A549 (cell line): ENCODE measurements at regions not wholly inside any gene's neighbourhood (a gene's known extent, or its start where the extent isn't known, plus 50 kb on each side); places are given as distances from the start of the nearest gene placed in this dataset.
A peak's percentile ranks its signal among the peaks of the same experiment; 100 is the strongest.

Source experiments
- ATAC-seq, 2 experiments: fragments of 200-7000 bp in 1 of 2; fragments of >200 bp in 1 of 2; cut with Nextera tagmentation in 1 of 2; cut with Tn5 transposase in 1 of 2; 3 replicates each; pipeline versions ENCODE4 v1.8.0 to v1.9.1; 2018 to 2020; ENCODE audit warnings: mild to moderate bottlenecking in 1 of 2, moderate library complexity in 1 of 2
- CTCF ChIA-PET: fragments of 300-600 bp; sonication (Branson Sonifier 250); formaldehyde crosslinking; extraction: SDS; loops from one replicate; lab custom pipeline; 2021; ENCODE audit warnings: antibody characterized with exemption, inconsistent platforms; lab: Yijun Ruan, JAX
- POLR2A ChIA-PET: fragments of 350-600 bp; formaldehyde crosslinking; extraction: SDS; loops from one replicate; lab custom pipeline; 2021; ENCODE audit warnings: antibody characterized with exemption, inconsistent platforms; lab: Yijun Ruan, JAX
- DNase-seq, 2 experiments: peaks; one replicate each; pipeline versions ENCODE4 v3.0.0 to v3.0.0-alpha.2; 2011 to 2016; ENCODE audit warnings: low read depth in 1 of 2, low spot score in 1 of 2
- FAIRE-seq: peaks from 2 replicates; lab custom pipeline; 2011; peaks lifted over from hg19 to GRCh38; lab: Jason Lieb, UNC
- H3K27ac ChIP-seq, 2 experiments: fragments of >200 bp; sonication (Bioruptor Twin); formaldehyde crosslinking; 3 replicates each; pipeline ENCODE4 v1.5.1; 2016 to 2017
- H3K4me1 ChIP-seq: fragments of >200 bp; sonication (Bioruptor Twin); formaldehyde crosslinking; 3 replicates; pipeline ENCODE4 v1.6.1; 2016
- H3K4me2 ChIP-seq: fragments of >200 bp; sonication (Bioruptor Twin); formaldehyde crosslinking; 3 replicates; pipeline ENCODE4 v1.6.1; 2016
- H3K4me3 ChIP-seq: fragments of >200 bp; sonication (Bioruptor Twin); formaldehyde crosslinking; 3 replicates; pipeline ENCODE4 v1.5.1; 2016
- H3K9me3 ChIP-seq: fragments of >200 bp; sonication (Bioruptor Twin); formaldehyde crosslinking; 3 replicates; pipeline ENCODE4 v1.6.1; 2016
- ATOH8 ChIP-seq: fragments of 250-450 bp; sonication (Bioruptor Pico); IDR thresholded peaks from 2 replicates; pipeline ENCODE4 v1.5.0; 2020; ENCODE audit warnings: low read depth, mild to moderate bottlenecking, moderate library complexity
- BHLHE40 ChIP-seq: IDR thresholded peaks from 2 replicates; pipeline ENCODE4 v1.6.1; 2012; ENCODE audit warnings: low read depth, low read length, inconsistent platforms
- CBX2 ChIP-seq: fragments of 200-600 bp; sonication (generic); IDR thresholded peaks from 2 replicates; pipeline ENCODE4 v1.6.1; 2016; ENCODE audit warnings: low read depth, mild to moderate bottlenecking, borderline replicate concordance
- CBX8 ChIP-seq: fragments of 200-600 bp; sonication (generic); IDR thresholded peaks from 2 replicates; pipeline ENCODE4 v1.6.1; 2016
- CHD4 ChIP-seq: fragments of 200-600 bp; sonication (generic); IDR thresholded peaks from 2 replicates; pipeline ENCODE4 v1.6.1; 2016; ENCODE audit warnings: antibody characterized with exemption, mild to moderate bottlenecking, borderline replicate concordance
- EHMT2 ChIP-seq: fragments of 200-600 bp; sonication (generic); IDR thresholded peaks from 2 replicates; pipeline ENCODE4 v1.6.1; 2016; ENCODE audit warnings: antibody characterized with exemption, low read depth, mild to moderate bottlenecking, moderate library complexity
- ESRRA ChIP-seq: fragments of 150-350 bp; IDR thresholded peaks from 2 replicates; pipeline ENCODE4 v1.6.1; 2014; ENCODE audit warnings: mild to moderate bottlenecking, low read length, borderline replicate concordance
- FOSB ChIP-seq: fragments of 250-450 bp; sonication (Bioruptor Pico); IDR thresholded peaks from 2 replicates; pipeline ENCODE4 v1.5.0; 2020; ENCODE audit warnings: mild to moderate bottlenecking, moderate library complexity
- FOSL2 ChIP-seq, 2 experiments: fragments of 450-650 bp in 1 of 2; fragments of >200 bp in 1 of 2; sonication (Bioruptor Twin) in 1 of 2; formaldehyde crosslinking; IDR thresholded peaks; 2 replicates each; pipeline versions ENCODE4 v1.5.0 to v1.6.1; 2016 to 2020; ENCODE audit warnings: mild to moderate bottlenecking in 1 of 2, moderate library complexity in 1 of 2
- GATA3 ChIP-seq: IDR thresholded peaks from 2 replicates; pipeline ENCODE4 v1.6.1; 2012; ENCODE audit warnings: borderline replicate concordance
- HOXA7 ChIP-seq: fragments of 250-450 bp; sonication (Bioruptor Pico); IDR thresholded peaks from 2 replicates; pipeline ENCODE4 v1.5.0; 2020; ENCODE audit warnings: mild to moderate bottlenecking, moderate library complexity
- JUN ChIP-seq, 2 experiments: fragments of >200 bp; sonication (Bioruptor Twin); formaldehyde crosslinking; IDR thresholded peaks; 2 replicates in 1 of 2; 3 replicates in 1 of 2; pipeline ENCODE4 v1.6.1; 2016 to 2017
- KDM1A ChIP-seq: fragments of 200-600 bp; sonication (generic); IDR thresholded peaks from 2 replicates; pipeline ENCODE4 v1.6.1; 2016; ENCODE audit warnings: low read depth, mild to moderate bottlenecking
- MAFK ChIP-seq: fragments of 450-650 bp; IDR thresholded peaks from 2 replicates; pipeline ENCODE4 v1.6.1; 2014; ENCODE audit not compliant: partially characterized antibody
- MAZ ChIP-seq: fragments of 150-350 bp; IDR thresholded peaks from 2 replicates; pipeline ENCODE4 v1.6.1; 2014; ENCODE audit warnings: antibody characterized with exemption, low read depth, low read length, borderline replicate concordance
- NFE2L2 ChIP-seq: fragments of 150-350 bp; conservative IDR thresholded peaks from 2 replicates; pipeline ENCODE4 v1.6.1; 2014; ENCODE audit warnings: low read length
- NR3C1 ChIP-seq: fragments of >200 bp; sonication (Bioruptor Twin); formaldehyde crosslinking; IDR thresholded peaks from 3 replicates; pipeline ENCODE4 v1.6.1; 2017
- PHF8 ChIP-seq: fragments of 200-600 bp; sonication (generic); IDR thresholded peaks from 2 replicates; pipeline ENCODE4 v1.6.1; 2016; ENCODE audit warnings: low read depth, mild to moderate bottlenecking, antibody characterized with exemption, moderate library complexity, borderline replicate concordance
- POLR2AphosphoS2 ChIP-seq: conservative IDR thresholded peaks from 2 replicates; pipeline ENCODE4 v1.6.1; 2012; ENCODE audit warnings: low read length, improper control_type of control experiment, inconsistent platforms
- RAD21 ChIP-seq, 2 experiments: fragments of >200 bp in 1 of 2; sonication (Bioruptor Twin) in 1 of 2; formaldehyde crosslinking in 1 of 2; IDR thresholded peaks in 1 of 2; conservative IDR thresholded peaks in 1 of 2; 2 replicates in 1 of 2; 3 replicates in 1 of 2; pipeline ENCODE4 v1.6.1; 2012 to 2018; ENCODE audit warnings: inconsistent platforms in 1 of 2
- RARB ChIP-seq: fragments of 250-450 bp; sonication (Bioruptor Pico); IDR thresholded peaks from 2 replicates; pipeline ENCODE4 v1.8.0; 2021; ENCODE audit warnings: mild to moderate bottlenecking, moderate library complexity
- RFX5 ChIP-seq: fragments of 450-650 bp; IDR thresholded peaks from 2 replicates; pipeline ENCODE4 v1.7.1; 2014; ENCODE audit warnings: antibody characterized with exemption, mild to moderate bottlenecking, moderate library complexity
- SMC3 ChIP-seq: fragments of >200 bp; sonication (Bioruptor Twin); formaldehyde crosslinking; IDR thresholded peaks from 3 replicates; pipeline ENCODE4 v1.6.1; 2018; ENCODE audit warnings: inconsistent platforms
- TFCP2L1 ChIP-seq: fragments of 250-450 bp; sonication (Bioruptor Pico); IDR thresholded peaks from 2 replicates; pipeline ENCODE4 v1.5.0; 2021; ENCODE audit warnings: mild to moderate bottlenecking
- ZC3H11A ChIP-seq: fragments of 450-650 bp; IDR thresholded peaks from 2 replicates; pipeline ENCODE4 v1.6.1; 2014; ENCODE audit warnings: antibody characterized with exemption, mild to moderate bottlenecking
- ZNF302 ChIP-seq: fragments of 250-450 bp; sonication (Bioruptor Pico); IDR thresholded peaks from 2 replicates; pipeline ENCODE4 v1.9.0; 2021; ENCODE audit warnings: inconsistent platforms, mild to moderate bottlenecking, moderate library complexity
- WGBS: methylation state at CpG from one replicate; pipeline ENCODE4 v1.1.6; 2017; ENCODE audit errors: missing lambda C conversion rate; 5-methylcytosine and 5-hydroxymethylcytosine counted together
- TF ChIP-seq, protein P1 (sequence below): fragments of >200 bp; sonication (Bioruptor Twin); formaldehyde crosslinking; IDR thresholded peaks from 3 replicates; pipeline ENCODE4 v1.5.1; 2016
- TF ChIP-seq, protein P2 (sequence below): fragments of >200 bp; sonication (Bioruptor Twin); formaldehyde crosslinking; IDR thresholded peaks from 3 replicates; pipeline ENCODE4 v1.6.1; 2016
- TF ChIP-seq, protein P3 (sequence below): fragments of 450-650 bp; IDR thresholded peaks from 2 replicates; pipeline ENCODE4 v1.6.1; 2014; ENCODE audit warnings: antibody characterized with exemption

GRCh38 chr13:63124863-63125262, 1709.2 kb upstream of the PCDH20 start:
- Histone ChIP-seq H3K27ac (no peak overlapping the region), H3K9me3 (no peaks in the 10 kb centered on the region), H3K4me2 (no peak overlapping the region), H3K4me1 (no peaks in the 10 kb centered on the region)
- WGBS, result 0% methylated on average over 1 of the region's 1 CpG
- DNase-seq (peak in 1 of 2 experiments; percentile 20), FAIRE-seq (no peak), ATAC-seq (no peak)
- POLR2A ChIA-PET, result no interaction called here
- TF ChIP-seq RAD21 (conservative IDR thresholded peaks at IDR 0.05 in 1 of 2, IDR thresholded peaks at IDR 0.05 in 1 of 2) (peak; percentile 40 to 70), SMC3 (peak; percentile 59), RFX5 (no peak), GATA3 (no peak)
- TF ChIP-seq, protein P1, sequence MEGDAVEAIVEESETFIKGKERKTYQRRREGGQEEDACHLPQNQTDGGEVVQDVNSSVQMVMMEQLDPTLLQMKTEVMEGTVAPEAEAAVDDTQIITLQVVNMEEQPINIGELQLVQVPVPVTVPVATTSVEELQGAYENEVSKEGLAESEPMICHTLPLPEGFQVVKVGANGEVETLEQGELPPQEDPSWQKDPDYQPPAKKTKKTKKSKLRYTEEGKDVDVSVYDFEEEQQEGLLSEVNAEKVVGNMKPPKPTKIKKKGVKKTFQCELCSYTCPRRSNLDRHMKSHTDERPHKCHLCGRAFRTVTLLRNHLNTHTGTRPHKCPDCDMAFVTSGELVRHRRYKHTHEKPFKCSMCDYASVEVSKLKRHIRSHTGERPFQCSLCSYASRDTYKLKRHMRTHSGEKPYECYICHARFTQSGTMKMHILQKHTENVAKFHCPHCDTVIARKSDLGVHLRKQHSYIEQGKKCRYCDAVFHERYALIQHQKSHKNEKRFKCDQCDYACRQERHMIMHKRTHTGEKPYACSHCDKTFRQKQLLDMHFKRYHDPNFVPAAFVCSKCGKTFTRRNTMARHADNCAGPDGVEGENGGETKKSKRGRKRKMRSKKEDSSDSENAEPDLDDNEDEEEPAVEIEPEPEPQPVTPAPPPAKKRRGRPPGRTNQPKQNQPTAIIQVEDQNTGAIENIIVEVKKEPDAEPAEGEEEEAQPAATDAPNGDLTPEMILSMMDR, result peak; percentile 32; the same call in 1 of the 3 replicates
- TF ChIP-seq, all 56 proteins: peak for 3
- CTCF ChIA-PET, result no interaction called here
- no peak overlapping the region for H3K4me3 ChIP-seq

- Histone ChIP-seq H3K9me3 (no peaks in the 10 kb centered on the region), H3K4me3 (no peak overlapping the region), H3K4me2 (no peak overlapping the region), H3K4me1 (no peaks in the 10 kb centered on the region), H3K27ac (no peak overlapping the region)
- ATAC-seq, result no peak
- ChIA-PET CTCF (no interaction called here), POLR2A (no interaction called here)
- TF ChIP-seq ESRRA, result no peak
- no peak for TF ChIP-seq GATA3
- TF ChIP-seq ZNF302, result no peak
- no peak for TF ChIP-seq BHLHE40
- TF ChIP-seq FOSB (CRISPR knock-in tag), result no peak
- no peak for TF ChIP-seq PHF8
- TF ChIP-seq HOXA7 (CRISPR knock-in tag), result no peak
- no peak for TF ChIP-seq CHD4
- TF ChIP-seq ZC3H11A, result no peak
- no peak for TF ChIP-seq NR3C1
- TF ChIP-seq FOSL2 (IDR thresholded peaks at IDR 0.05), result no peak
- TF ChIP-seq FOSL2 (CRISPR knock-in tag; IDR thresholded peaks at IDR 0.05), result no peak
- TF ChIP-seq, protein P2, sequence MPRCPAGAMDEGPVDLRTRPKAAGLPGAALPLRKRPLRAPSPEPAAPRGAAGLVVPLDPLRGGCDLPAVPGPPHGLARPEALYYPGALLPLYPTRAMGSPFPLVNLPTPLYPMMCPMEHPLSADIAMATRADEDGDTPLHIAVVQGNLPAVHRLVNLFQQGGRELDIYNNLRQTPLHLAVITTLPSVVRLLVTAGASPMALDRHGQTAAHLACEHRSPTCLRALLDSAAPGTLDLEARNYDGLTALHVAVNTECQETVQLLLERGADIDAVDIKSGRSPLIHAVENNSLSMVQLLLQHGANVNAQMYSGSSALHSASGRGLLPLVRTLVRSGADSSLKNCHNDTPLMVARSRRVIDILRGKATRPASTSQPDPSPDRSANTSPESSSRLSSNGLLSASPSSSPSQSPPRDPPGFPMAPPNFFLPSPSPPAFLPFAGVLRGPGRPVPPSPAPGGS, result no peak
- TF ChIP-seq NFE2L2, result no peak
- TF ChIP-seq TFCP2L1 (CRISPR knock-in tag), result no peak
- no peak for TF ChIP-seq MAFK
- TF ChIP-seq SMC3, result no peak
- TF ChIP-seq KDM1A, result no peak
- TF ChIP-seq, protein P1, result no peak
- no peak for DNase-seq
- FAIRE-seq, result no peak
- WGBS, result 80% methylated on average over 2 of the region's 2 CpGs
Observed at GRCh38 chr13:63120883-63121282, 1705.2 kb upstream of the PCDH20 start.

DNA sequence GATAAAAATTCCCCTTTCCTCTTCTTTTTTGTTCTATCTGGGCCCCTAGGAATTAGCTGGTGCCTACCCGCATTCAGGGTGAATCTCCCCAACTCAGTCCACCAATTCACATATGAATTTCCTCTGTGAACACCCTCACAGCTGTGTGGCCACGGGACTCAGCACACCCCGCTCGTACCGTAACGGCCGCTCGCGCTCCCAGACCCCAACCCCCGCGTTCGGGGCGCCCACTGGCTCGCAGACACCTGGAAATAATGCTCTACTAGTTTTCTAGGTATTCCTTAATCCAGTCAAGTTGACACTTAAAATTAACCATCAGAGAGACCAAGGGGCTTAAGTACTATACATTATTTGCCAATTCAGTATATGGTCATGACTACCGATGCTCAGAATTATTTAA, 1702.1 kb upstream of the PCDH20 start:
- DNase-seq, result no peak
- 84% methylated on average over 15 of the region's 15 CpGs for WGBS
- Histone ChIP-seq H3K4me1 (no peaks in the 10 kb centered on the region), H3K9me3 (no peaks in the 10 kb centered on the region), H3K4me2 (no peak overlapping the region), H3K27ac (no peak overlapping the region), H3K4me3 (no peak overlapping the region)
- ChIA-PET CTCF (no interaction called here), POLR2A (no interaction called here)
- FAIRE-seq, result no peak
- ATAC-seq, result no peak
- no peak for TF ChIP-seq SMC3
- no peak for TF ChIP-seq RARB (CRISPR knock-in tag)
- no peak for TF ChIP-seq CHD4
- no peak for TF ChIP-seq MAZ
- no peak for TF ChIP-seq BHLHE40
- no peak for TF ChIP-seq EHMT2
- TF ChIP-seq JUN (IDR thresholded peaks at IDR 0.05), result no peak
- TF ChIP-seq, protein P3, sequence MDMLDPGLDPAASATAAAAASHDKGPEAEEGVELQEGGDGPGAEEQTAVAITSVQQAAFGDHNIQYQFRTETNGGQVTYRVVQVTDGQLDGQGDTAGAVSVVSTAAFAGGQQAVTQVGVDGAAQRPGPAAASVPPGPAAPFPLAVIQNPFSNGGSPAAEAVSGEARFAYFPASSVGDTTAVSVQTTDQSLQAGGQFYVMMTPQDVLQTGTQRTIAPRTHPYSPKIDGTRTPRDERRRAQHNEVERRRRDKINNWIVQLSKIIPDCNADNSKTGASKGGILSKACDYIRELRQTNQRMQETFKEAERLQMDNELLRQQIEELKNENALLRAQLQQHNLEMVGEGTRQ, result no peak
- TF ChIP-seq ATOH8 (CRISPR knock-in tag), result no peak
- no peak for TF ChIP-seq CBX8
- no peak for TF ChIP-seq CBX2
- no peak for TF ChIP-seq POLR2AphosphoS2
- TF ChIP-seq FOSL2 (IDR thresholded peaks at IDR 0.05), result no peak
- TF ChIP-seq FOSL2 (CRISPR knock-in tag; IDR thresholded peaks at IDR 0.05), result no peak
